ENCODE measurements at regions not wholly inside any gene's neighbourhood (a gene's known extent, or its start where the extent isn't known, plus 50 kb on each side); places are given as distances from the start of the nearest gene placed in this dataset.
"Not testable (repeated sequence)": the region's sequence is repeated elsewhere in the genome, so short reads cannot be mapped to it uniquely, and the experiment has no call there.

- TF ChIP-seq CTCF (IDR thresholded peaks at IDR 0.05; ENCODE audit: insufficient read depth, low read depth, low read length) = no peak
- DNase-seq (ENCODE audit: low read depth) = peak; percentile 93
- H3K4me3 ChIP-seq (ENCODE audit: low read depth, low read length) = no peak overlapping the region
Measured at GRCh38 chr1:224542783-224543440, 73.2 kb upstream of the CNIH3 start.

DNA sequence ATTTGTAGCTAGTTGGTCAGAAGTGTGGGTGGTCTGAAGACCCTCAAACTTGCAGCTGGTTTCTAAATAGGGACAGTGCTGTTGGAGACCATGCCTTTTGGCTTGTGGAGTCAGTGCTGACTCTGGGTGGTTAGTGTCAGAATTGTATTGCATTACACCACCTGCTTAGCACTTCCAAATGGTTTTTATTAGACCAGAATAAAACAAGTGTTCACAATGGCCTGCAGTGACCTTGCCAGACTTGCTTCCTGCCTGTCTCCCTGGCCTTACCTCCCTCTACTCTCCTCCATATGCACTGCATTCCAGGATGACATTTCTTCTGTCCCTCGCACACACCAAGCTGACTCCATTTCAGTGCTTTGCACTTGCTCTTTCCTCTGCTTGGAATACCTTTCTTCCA lies 72.7 kb upstream of the CNIH3 start:
- TF ChIP-seq CTCF (IDR thresholded peaks at IDR 0.05; ENCODE audit: insufficient read depth, low read depth, low read length) = no peak
- no peak overlapping the region for H3K4me3 ChIP-seq (ENCODE audit: low read depth, low read length)
- no peak for DNase-seq (ENCODE audit: low read depth)

- no peak for DNase-seq (ENCODE audit: low read depth)
- no peak overlapping the region for H3K4me3 ChIP-seq (ENCODE audit: low read depth, low read length)
- TF ChIP-seq CTCF (IDR thresholded peaks at IDR 0.05; ENCODE audit: insufficient read depth, low read depth, low read length) = no peak
Measured at GRCh38 chr1:224544346-224545110, 71.6 kb upstream of the CNIH3 start.

DNA sequence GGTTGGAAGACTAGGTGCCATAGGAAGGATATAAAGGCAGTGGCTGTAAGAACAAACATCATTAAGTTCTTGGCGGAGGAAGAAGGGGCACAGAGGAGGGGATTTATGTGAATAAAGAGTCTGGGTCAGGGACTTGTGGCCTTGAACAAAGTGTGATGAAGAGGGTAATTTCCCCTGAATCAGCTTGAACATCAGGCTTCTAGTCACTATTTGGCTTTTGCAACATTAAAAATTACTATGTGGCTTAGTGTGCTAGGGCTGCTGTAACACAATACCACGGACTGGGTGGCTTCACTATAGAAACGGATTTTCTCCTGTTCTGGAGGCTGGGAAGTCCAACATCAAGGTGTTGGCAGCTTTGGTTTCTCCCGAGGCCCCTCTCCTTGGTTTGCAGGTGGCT lies 70.5 kb upstream of the CNIH3 start:
- TF ChIP-seq CTCF (IDR thresholded peaks at IDR 0.05; ENCODE audit: insufficient read depth, low read depth, low read length) = no peak
- H3K4me3 ChIP-seq (ENCODE audit: low read depth, low read length) = no peak overlapping the region
- DNase-seq (ENCODE audit: low read depth) = no peak

GRCh38 chr1:224548676-224549075 lies 67.4 kb upstream of the CNIH3 start:
- H3K4me3 ChIP-seq (ENCODE audit: low read depth, low read length) = no peak overlapping the region
- no peak for TF ChIP-seq CTCF (IDR thresholded peaks at IDR 0.05; ENCODE audit: insufficient read depth, low read depth, low read length)
- no peak for DNase-seq (ENCODE audit: low read depth)

GRCh38 chr1:224551189-224551588 lies 64.9 kb upstream of the CNIH3 start:
- not testable (repeated sequence) for H3K4me3 ChIP-seq (ENCODE audit: low read depth, low read length); DNase-seq (ENCODE audit: low read depth)

DNA sequence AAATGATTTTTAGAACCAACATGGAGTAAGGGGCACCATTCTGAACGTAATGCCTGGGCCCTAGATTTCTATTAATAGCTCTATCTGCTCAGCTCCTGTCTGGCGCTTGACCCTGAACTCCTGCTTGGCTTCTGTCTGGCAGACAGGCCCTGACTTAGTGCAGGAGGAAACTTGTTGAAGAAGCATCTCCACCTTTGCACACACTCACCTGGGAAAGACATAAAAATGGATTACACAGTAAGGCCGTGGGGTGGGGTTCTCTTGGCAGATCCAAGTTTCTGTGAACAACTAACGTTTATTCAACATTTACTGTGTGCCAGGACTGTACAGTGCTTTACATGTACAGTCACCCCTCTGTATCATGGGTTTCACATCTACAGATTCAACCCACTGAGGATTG lies 62.1 kb upstream of the CNIH3 start:
- TF ChIP-seq CTCF (IDR thresholded peaks at IDR 0.05; ENCODE audit: insufficient read depth, low read depth, low read length) = no peak
- no peak for DNase-seq (ENCODE audit: low read depth)
- no peak overlapping the region for H3K4me3 ChIP-seq (ENCODE audit: low read depth, low read length)
